Smooth muscle cell (in vitro differentiated cells): ENCODE measurements at regions not wholly inside any gene's neighbourhood (a gene's known extent, or its start where the extent isn't known, plus 50 kb on each side); places are given as distances from the start of the nearest gene placed in this dataset.
"Not testable (repeated sequence)": the region's sequence is repeated elsewhere in the genome, so short reads cannot be mapped to it uniquely, and the experiment has no call there.

Experiments used
- DNase-seq: peaks from one replicate; lab custom pipeline; 2025; ENCODE audit not compliant: unreplicated experiment; lab: John Stamatoyannopoulos, UW
- H2AFZ ChIP-seq: fragments of 200-600 bp; sonication (generic); 2 replicates; pipeline ENCODE4 v1.6.0; 2016; ENCODE audit warnings: antibody characterized with exemption, low read depth, mild to moderate bottlenecking
- H3F3A ChIP-seq: fragments of 200-600 bp; sonication (generic); 2 replicates; pipeline ENCODE4 v1.6.0; 2017; ENCODE audit warnings: antibody characterized with exemption, low read depth
- H3K27ac ChIP-seq: fragments of 200-600 bp; sonication (generic); 2 replicates; pipeline ENCODE4 v1.5.1; 2016; ENCODE audit warnings: low read depth, mild to moderate bottlenecking
- H3K27me3 ChIP-seq: fragments of 200-600 bp; sonication (generic); 2 replicates; pipeline ENCODE4 v1.6.1; 2016; ENCODE audit warnings: low read depth, mild to moderate bottlenecking
- H3K36me3 ChIP-seq: fragments of 200-600 bp; sonication (generic); 2 replicates; pipeline ENCODE4 v1.5.1; 2016; ENCODE audit warnings: low read depth
- H3K4me1 ChIP-seq: fragments of 200-600 bp; sonication (generic); 2 replicates; pipeline ENCODE4 v1.5.1; 2016; ENCODE audit warnings: low read depth
- H3K4me2 ChIP-seq: fragments of 200-600 bp; sonication (generic); 2 replicates; pipeline ENCODE4 v1.6.0; 2016; ENCODE audit warnings: mild to moderate bottlenecking
- H3K4me3 ChIP-seq: fragments of 200-600 bp; sonication (generic); 2 replicates; pipeline ENCODE4 v1.5.1; 2016; ENCODE audit warnings: mild to moderate bottlenecking
- H3K79me2 ChIP-seq: fragments of 200-600 bp; sonication (generic); 2 replicates; pipeline ENCODE4 v1.6.0; 2016; ENCODE audit warnings: low read depth, mild to moderate bottlenecking
- H3K9ac ChIP-seq: fragments of 200-600 bp; sonication (generic); 2 replicates; pipeline ENCODE4 v1.6.0; 2016; ENCODE audit warnings: low read depth
- H3K9me3 ChIP-seq: fragments of 200-600 bp; sonication (generic); replicated peaks from 2 replicates; pipeline ENCODE4 v1.5.1; 2016; ENCODE audit warnings: low read depth
- H4K20me1 ChIP-seq: fragments of 200-600 bp; sonication (generic); 2 replicates; pipeline ENCODE4 v1.6.0; 2016; ENCODE audit warnings: low read depth
- CTCF ChIP-seq: fragments of 200-600 bp; sonication (generic); IDR thresholded peaks from 2 replicates; pipeline ENCODE4 v1.5.1; 2017; ENCODE audit warnings: borderline replicate concordance, mild to moderate bottlenecking, antibody characterized with exemption; ENCODE audit not compliant: insufficient read depth, poor library complexity, severe bottlenecking
- WGBS: methylation state at CpG from one replicate; pipeline ENCODE4 v1.1.7; 2016; ENCODE audit warnings: low lambda C conversion rate; 5-methylcytosine and 5-hydroxymethylcytosine counted together

- no peak for DNase-seq
- WGBS, result 18% methylated on average over 1 of the region's 1 CpG
- Histone ChIP-seq H3K9me3 (no peaks in the 10 kb centered on the region), H3K9ac (no peak overlapping the region), H3K79me2 (no peaks in the 10 kb centered on the region), H2AFZ (peak overlapping the region; percentile 66), H3K36me3 (no peaks in the 10 kb centered on the region), H3K4me2 (peak overlapping the region; percentile 18), H3K4me1 (peaks cover 3% of the 10 kb centered on the region), H3K27ac (peak overlapping the region; percentile 32), H3K4me3 (no peak overlapping the region), H4K20me1 (no peaks in the 10 kb centered on the region), H3F3A (no peaks in the 10 kb centered on the region), H3K27me3 (no peaks in the 10 kb centered on the region)
- TF ChIP-seq CTCF, result no peak
Measured at GRCh38 chr3:144840866-144841265, 869.2 kb downstream of the DIPK2A start.

GRCh38 chr3:144843099-144843498, 871.5 kb downstream of the DIPK2A start:
- Histone ChIP-seq H3K27ac (no peak overlapping the region), H3K4me3 (no peak overlapping the region), H3K4me2 (no peak overlapping the region), H4K20me1 (no peaks in the 10 kb centered on the region), H3K36me3 (no peaks in the 10 kb centered on the region), H2AFZ (no peak overlapping the region), H3K27me3 (no peaks in the 10 kb centered on the region), H3K9me3 (no peaks in the 10 kb centered on the region), H3F3A (no peaks in the 10 kb centered on the region), H3K4me1 (peaks cover 3% of the 10 kb centered on the region), H3K9ac (no peak overlapping the region), H3K79me2 (no peaks in the 10 kb centered on the region)
- TF ChIP-seq CTCF, result no peak
- no peak for DNase-seq
- 92% methylated on average over 8 of the region's 8 CpGs for WGBS

GRCh38 chr3:144852999-144853398, 881.4 kb downstream of the DIPK2A start:
- DNase-seq, result no peak
- Histone ChIP-seq H2AFZ (no peak overlapping the region), H3K9me3 (no peaks in the 10 kb centered on the region), H3K4me2 (no peak overlapping the region), H3K4me1 (no peaks in the 10 kb centered on the region), H3K79me2 (no peaks in the 10 kb centered on the region), H3F3A (no peaks in the 10 kb centered on the region), H3K4me3 (no peak overlapping the region), H3K9ac (no peak overlapping the region), H3K27me3 (no peaks in the 10 kb centered on the region), H4K20me1 (no peaks in the 10 kb centered on the region), H3K36me3 (no peaks in the 10 kb centered on the region), H3K27ac (no peak overlapping the region)
- TF ChIP-seq CTCF, result no peak

- not testable (repeated sequence) for H3K4me1 ChIP-seq, H3K27me3 ChIP-seq, H4K20me1 ChIP-seq, H2AFZ ChIP-seq, H3K36me3 ChIP-seq, DNase-seq, H3F3A ChIP-seq, H3K4me2 ChIP-seq, H3K9ac ChIP-seq, H3K27ac ChIP-seq, H3K79me2 ChIP-seq, H3K9me3 ChIP-seq, H3K4me3 ChIP-seq
- 93% methylated on average over 9 of the region's 9 CpGs for WGBS
Measured at GRCh38 chr3:144854020-144854419, 882.4 kb downstream of the DIPK2A start.
